Activated CD4-positive, alpha-beta T cell treated with anti-CD3 and anti-CD28 coated beads for 36 hours (primary cell): ENCODE measurements at regions not wholly inside any gene's neighbourhood (a gene's known extent, or its start where the extent isn't known, plus 50 kb on each side); places are given as distances from the start of the nearest gene placed in this dataset.
A peak's percentile ranks its signal among the peaks of the same experiment; 100 is the strongest.
"Not testable (repeated sequence)": the region's sequence is repeated elsewhere in the genome, so short reads cannot be mapped to it uniquely, and the experiment has no call there.

ENCODE experiments used
- ATAC-seq: fragments of 200-7000 bp; cut with Tn5 transposase; one replicate; pipeline ENCODE4 v1.10.0; 2021; ENCODE audit warnings: mild to moderate bottlenecking, moderate library complexity
- CTCF ChIA-PET: fragments of 350-600 bp; sonication (Branson Sonifier 250); formaldehyde crosslinking; loops from one replicate; lab custom pipeline; 2021; ENCODE audit warnings: antibody characterized with exemption; lab: Charles Lee
- POLR2A ChIA-PET: fragments of 350-600 bp; sonication (Branson Sonifier 250); formaldehyde crosslinking; loops from one replicate; lab custom pipeline; 2021; ENCODE audit warnings: antibody characterized with exemption, inconsistent platforms; lab: Charles Lee
- DNase-seq: peaks from one replicate; pipeline ENCODE4 v3.0.0-alpha.2; 2020
- H3K27ac Mint-ChIP-seq: one replicate; pipeline ENCODE4 v1.8.0; 2021; ENCODE audit warnings: mixed read lengths
- H3K27me3 Mint-ChIP-seq: one replicate; pipeline ENCODE4 v1.8.0; 2021; ENCODE audit warnings: mixed read lengths
- H3K36me3 Mint-ChIP-seq: one replicate; pipeline ENCODE4 v1.8.0; 2021; ENCODE audit warnings: low read depth, mixed read lengths
- H3K4me1 Mint-ChIP-seq: one replicate; pipeline ENCODE4 v1.8.0; 2021; ENCODE audit warnings: mixed read lengths
- H3K4me3 Mint-ChIP-seq: one replicate; pipeline ENCODE4 v1.8.0; 2021; ENCODE audit warnings: mild to moderate bottlenecking, moderate library complexity, mixed read lengths
- H3K9me3 Mint-ChIP-seq: one replicate; pipeline ENCODE4 v1.8.0; 2021; ENCODE audit warnings: low read depth, mixed read lengths
- intact Hi-C, 2 experiments: fragments of 100-400 bp; cut with DNase I in 1 of 2; cut with micrococcal nuclease in 1 of 2; formaldehyde crosslinking; loops; one replicate each; pipeline versions ENCODE4 v1.14.2 to v1.15.1; 2022 to 2024; cut with DNase I, micrococcal nuclease

- no peak for DNase-seq
- ChIA-PET POLR2A (no interaction called here), CTCF (no interaction called here)
- intact Hi-C loops, result no loop called here
- peaks cover 20% of the 10 kb centered on the region for H3K9me3 Mint-ChIP-seq
- H3K27me3 Mint-ChIP-seq, result no peaks in the 10 kb centered on the region
- no peaks in the 10 kb centered on the region for H3K36me3 Mint-ChIP-seq
- H3K27ac Mint-ChIP-seq, result no peak overlapping the region
- no peaks in the 10 kb centered on the region for H3K4me1 Mint-ChIP-seq
- H3K4me3 Mint-ChIP-seq, result no peak overlapping the region
- ATAC-seq, result no peak
Measured at GRCh38 chr16:60979119-60979518, 1057.1 kb downstream of the CDH8 start.

- POLR2A ChIA-PET, result no interaction called here
- ATAC-seq (no peak), DNase-seq (no peak)
- H3K36me3 Mint-ChIP-seq, result no peaks in the 10 kb centered on the region
- CTCF ChIA-PET, result no interaction called here
- H3K4me3 Mint-ChIP-seq, result no peak overlapping the region
- peaks cover 14% of the 10 kb centered on the region for H3K9me3 Mint-ChIP-seq
- H3K27ac Mint-ChIP-seq, result no peak overlapping the region
- H3K27me3 Mint-ChIP-seq, result no peaks in the 10 kb centered on the region
- intact Hi-C loops, result no loop called here
- H3K4me1 Mint-ChIP-seq, result no peaks in the 10 kb centered on the region
Measured at GRCh38 chr16:60949800-60950199, 1086.4 kb downstream of the CDH8 start.

DNA sequence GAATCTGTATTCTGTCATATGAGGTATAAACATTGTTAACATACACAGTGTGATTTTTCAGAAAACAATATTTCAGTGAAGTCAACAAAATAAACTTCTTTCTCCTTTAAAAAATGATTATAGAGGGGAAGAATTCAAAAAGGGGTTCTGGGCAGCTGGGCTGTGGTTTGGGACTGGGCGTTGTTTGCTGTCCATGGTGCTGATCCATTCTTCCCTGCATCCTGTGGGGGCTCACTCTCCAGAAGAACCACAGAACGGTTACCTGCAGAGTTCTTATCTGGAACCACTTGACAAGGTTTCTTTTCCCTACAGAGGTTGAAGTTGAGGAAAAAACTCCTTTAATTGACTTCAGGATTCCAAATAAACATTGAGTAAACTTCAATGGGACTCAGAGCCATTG lies 1091.0 kb downstream of the CDH8 start:
- Mint-ChIP-seq H3K27me3 (no peaks in the 10 kb centered on the region), H3K4me1 (no peaks in the 10 kb centered on the region), H3K27ac (no peak overlapping the region), H3K4me3 (no peak overlapping the region), H3K9me3 (peaks cover 17% of the 10 kb centered on the region), H3K36me3 (no peaks in the 10 kb centered on the region)
- DNase-seq, result peak; percentile 3
- CTCF ChIA-PET, result no interaction called here
- POLR2A ChIA-PET, result no interaction called here
- ATAC-seq, result no peak
- intact Hi-C loops, result no loop called here

DNA sequence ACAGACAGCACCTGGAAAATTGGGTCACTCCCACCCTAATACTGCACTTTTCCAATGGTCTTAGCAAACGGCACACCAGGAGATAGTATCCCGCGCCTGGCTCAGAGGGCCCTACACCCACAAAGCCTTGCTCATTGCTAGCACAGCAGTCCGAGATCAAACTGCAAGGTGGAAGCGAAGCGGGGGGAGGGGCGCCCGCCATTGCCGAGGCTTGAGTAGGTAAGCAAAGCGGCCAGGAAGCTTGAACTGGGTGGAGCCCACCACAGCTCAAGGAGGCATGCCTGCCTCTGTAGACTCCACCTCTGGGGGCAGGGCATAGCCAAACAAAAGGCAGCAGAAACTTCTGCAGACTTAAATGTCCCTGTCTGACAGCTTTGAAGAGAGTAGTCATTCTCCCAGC lies 1100.0 kb downstream of the CDH8 start:
- H3K9me3 Mint-ChIP-seq, POLR2A ChIA-PET, H3K36me3 Mint-ChIP-seq, H3K4me1 Mint-ChIP-seq, intact Hi-C loops, H3K27ac Mint-ChIP-seq, H3K27me3 Mint-ChIP-seq, H3K4me3 Mint-ChIP-seq, CTCF ChIA-PET, ATAC-seq: not testable (repeated sequence)
- peak; percentile 2 for DNase-seq

- no peak for DNase-seq
- Mint-ChIP-seq H3K9me3 (peaks cover 10% of the 10 kb centered on the region), H3K4me1 (no peaks in the 10 kb centered on the region), H3K4me3 (no peak overlapping the region), H3K27ac (no peak overlapping the region), H3K27me3 (no peaks in the 10 kb centered on the region), H3K36me3 (no peaks in the 10 kb centered on the region)
- ChIA-PET CTCF (no interaction called here), POLR2A (no interaction called here)
- intact Hi-C loops, result no loop called here
- no peak for ATAC-seq
Measured at GRCh38 chr16:60932600-60932999, 1103.6 kb downstream of the CDH8 start.

DNA sequence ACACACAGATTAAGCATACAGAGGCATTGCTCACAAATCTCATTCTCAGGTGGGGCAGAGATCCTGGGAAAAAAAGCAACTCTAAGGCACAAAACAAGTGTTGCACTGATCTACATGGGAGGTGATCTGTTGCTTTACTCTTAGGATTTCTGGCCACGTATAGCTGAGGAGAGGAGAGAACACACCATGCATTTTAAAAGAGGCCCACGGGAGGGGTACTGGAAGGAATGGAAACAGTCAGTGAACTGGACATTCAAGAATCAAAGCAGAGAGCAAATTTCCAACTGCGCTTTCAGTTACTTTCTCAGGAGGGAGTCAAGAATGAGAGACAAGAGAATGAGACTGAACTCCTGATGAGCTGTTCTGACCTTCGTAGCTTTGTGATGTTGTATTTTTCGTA lies 1105.9 kb downstream of the CDH8 start:
- POLR2A ChIA-PET, result no interaction called here

GRCh38 chr16:60922920-60923319 lies 1113.3 kb downstream of the CDH8 start:
- Mint-ChIP-seq H3K36me3 (no peaks in the 10 kb centered on the region), H3K4me3 (no peak overlapping the region), H3K27ac (no peak overlapping the region), H3K4me1 (no peaks in the 10 kb centered on the region), H3K27me3 (no peaks in the 10 kb centered on the region), H3K9me3 (peaks cover 20% of the 10 kb centered on the region)
- ATAC-seq (no peak), DNase-seq (no peak)
- ChIA-PET POLR2A (no interaction called here), CTCF (no interaction called here)
- intact Hi-C loops, result no loop called here

More for the DNA sequence above, 1105.9 kb downstream of the CDH8 start:
- CTCF ChIA-PET, result interaction anchor here (0.5 kb wide), 1 partner anchor 44 kb away, joined by 3 read pairs; no protein-coding TSS in a partner anchor
- Mint-ChIP-seq H3K4me3 (no peak overlapping the region), H3K27ac (no peak overlapping the region), H3K27me3 (no peaks in the 10 kb centered on the region), H3K4me1 (no peaks in the 10 kb centered on the region), H3K36me3 (no peaks in the 10 kb centered on the region), H3K9me3 (peaks cover 12% of the 10 kb centered on the region)
- no peak for ATAC-seq
- no peak for DNase-seq
- intact Hi-C loops, result no loop called here

DNA sequence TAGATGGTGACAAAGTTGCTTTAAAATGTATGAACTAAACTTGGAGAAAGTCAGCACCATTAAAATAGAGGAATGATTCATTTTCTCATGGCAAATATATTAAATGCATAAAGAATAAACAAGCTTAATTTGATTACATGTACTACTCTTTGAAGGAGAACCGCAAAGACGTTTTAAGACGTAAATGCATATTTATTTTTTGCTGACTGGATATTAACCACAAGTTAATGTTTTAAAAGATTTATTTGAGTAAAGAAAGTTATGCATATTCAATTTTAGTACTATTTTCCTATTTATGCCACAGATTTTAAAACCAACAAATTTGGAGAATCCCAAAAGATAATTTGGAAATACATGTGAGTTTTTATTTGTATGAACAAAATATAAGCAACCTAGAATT lies 1121.9 kb downstream of the CDH8 start:
- Mint-ChIP-seq H3K27me3 (no peaks in the 10 kb centered on the region), H3K9me3 (peaks cover 12% of the 10 kb centered on the region), H3K36me3 (no peaks in the 10 kb centered on the region), H3K4me3 (no peak overlapping the region), H3K27ac (no peak overlapping the region), H3K4me1 (no peaks in the 10 kb centered on the region)
- POLR2A ChIA-PET, result no interaction called here
- no peak for ATAC-seq
- DNase-seq, result no peak
- intact Hi-C loops, result no loop called here
- CTCF ChIA-PET, result no interaction called here

GRCh38 chr16:60907645-60908044 lies 1128.6 kb downstream of the CDH8 start:
- H3K36me3 Mint-ChIP-seq, result no peaks in the 10 kb centered on the region

GRCh38 chr16:60905811-60906210 lies 1130.4 kb downstream of the CDH8 start:
- Mint-ChIP-seq H3K36me3 (no peaks in the 10 kb centered on the region), H3K4me1 (no peaks in the 10 kb centered on the region), H3K27me3 (no peaks in the 10 kb centered on the region), H3K4me3 (no peak overlapping the region), H3K27ac (no peak overlapping the region), H3K9me3 (peaks cover 17% of the 10 kb centered on the region)
- ChIA-PET CTCF (interaction anchor here (1.3 kb wide), 1 partner anchor 51 kb away, joined by 3 read pairs; no protein-coding TSS in a partner anchor), POLR2A (no interaction called here)
- no peak for DNase-seq
- ATAC-seq, result no peak
- intact Hi-C loops, result no loop called here

More at GRCh38 chr16:60907645-60908044, 1128.6 kb downstream of the CDH8 start:
- no peak for DNase-seq
- Mint-ChIP-seq H3K27ac (no peak overlapping the region), H3K4me1 (no peaks in the 10 kb centered on the region), H3K4me3 (no peak overlapping the region), H3K27me3 (no peaks in the 10 kb centered on the region), H3K9me3 (peaks cover 17% of the 10 kb centered on the region)
- CTCF ChIA-PET, result no interaction called here
- POLR2A ChIA-PET, result no interaction called here
- intact Hi-C loops, result no loop called here
- ATAC-seq, result no peak

DNA sequence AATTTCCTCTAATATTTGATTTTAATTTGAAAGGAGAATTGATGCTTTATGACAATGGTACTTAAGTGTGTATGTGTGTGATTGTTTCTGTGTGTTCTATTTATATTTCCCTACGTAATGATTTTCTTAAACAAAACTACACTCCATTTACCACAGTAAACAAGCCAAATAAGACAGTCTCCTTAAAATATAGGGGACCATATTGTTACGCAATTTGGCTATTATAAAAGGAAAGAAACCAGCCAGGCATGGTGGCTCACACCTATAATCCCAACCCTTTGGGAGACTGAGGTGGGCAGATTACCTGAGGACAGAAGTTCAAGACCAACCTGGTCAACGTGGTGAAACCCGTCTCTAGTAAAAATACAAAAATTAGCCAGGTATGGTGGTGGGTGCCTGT lies 1134.1 kb downstream of the CDH8 start:
- H3K4me3 Mint-ChIP-seq, result no peak overlapping the region
- peaks cover 17% of the 10 kb centered on the region for H3K9me3 Mint-ChIP-seq
- intact Hi-C loops, result no loop called here
- ATAC-seq (no peak), DNase-seq (no peak)
- ChIA-PET POLR2A (no interaction called here), CTCF (no interaction called here)
- no peaks in the 10 kb centered on the region for H3K27me3 Mint-ChIP-seq
- no peaks in the 10 kb centered on the region for H3K4me1 Mint-ChIP-seq
- no peaks in the 10 kb centered on the region for H3K36me3 Mint-ChIP-seq
- no peak overlapping the region for H3K27ac Mint-ChIP-seq

GRCh38 chr16:60882816-60883215 lies 1153.4 kb downstream of the CDH8 start:
- H3K27me3 Mint-ChIP-seq, result no peaks in the 10 kb centered on the region
- H3K9me3 Mint-ChIP-seq, result peaks cover 9% of the 10 kb centered on the region
- H3K27ac Mint-ChIP-seq, result no peak overlapping the region
- DNase-seq (no peak), ATAC-seq (no peak)
- no peaks in the 10 kb centered on the region for H3K4me1 Mint-ChIP-seq
- intact Hi-C loops, result no loop called here
- ChIA-PET POLR2A (interaction anchor here (0.7 kb wide), 1 partner anchor 119 kb away, joined by 4 read pairs; no protein-coding TSS in a partner anchor), CTCF (no interaction called here)
- no peaks in the 10 kb centered on the region for H3K36me3 Mint-ChIP-seq
- H3K4me3 Mint-ChIP-seq, result no peak overlapping the region

DNA sequence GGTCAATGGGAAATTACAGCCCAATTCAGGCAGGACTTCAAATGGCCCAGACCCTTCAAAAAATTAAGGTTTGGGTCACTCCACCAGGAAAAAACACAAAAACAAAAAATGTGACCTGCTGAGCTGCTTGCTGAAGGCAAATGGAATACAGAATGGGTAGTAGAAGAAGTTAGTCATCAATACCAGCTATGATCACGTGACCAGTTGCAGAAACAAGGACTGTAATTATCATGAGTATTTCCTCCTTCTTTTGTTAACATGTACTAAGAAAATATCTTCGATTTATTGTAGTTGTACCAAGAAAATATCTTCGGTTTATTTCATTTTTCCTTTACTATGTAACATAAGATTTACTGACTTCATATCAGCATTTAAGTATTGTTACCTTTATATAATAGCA lies 1183.6 kb downstream of the CDH8 start:
- ATAC-seq (no peak), DNase-seq (no peak)
- Mint-ChIP-seq H3K4me1 (no peaks in the 10 kb centered on the region), H3K4me3 (no peak overlapping the region), H3K36me3 (no peaks in the 10 kb centered on the region), H3K9me3 (peaks cover 27% of the 10 kb centered on the region), H3K27ac (no peak overlapping the region), H3K27me3 (no peaks in the 10 kb centered on the region)
- intact Hi-C loops, result no loop called here
- POLR2A ChIA-PET, result no interaction called here
- CTCF ChIA-PET, result no interaction called here
